B cell (primary cell): ENCODE measurements at regions not wholly inside any gene's neighbourhood (a gene's known extent, or its start where the extent isn't known, plus 50 kb on each side); places are given as distances from the start of the nearest gene placed in this dataset.

Experiments used
- ATAC-seq: fragments of 200-7000 bp; cut with Tn5 transposase; one replicate; pipeline ENCODE4 v1.10.0; 2021; ENCODE audit warnings: low read depth, mild to moderate bottlenecking, moderate number of reproducible peaks, moderate library complexity
- CTCF ChIA-PET: fragments of 350-600 bp; sonication (Branson Sonifier 250); formaldehyde crosslinking; loops from one replicate; lab custom pipeline; 2021; ENCODE audit warnings: antibody characterized with exemption, inconsistent platforms; lab: Charles Lee
- POLR2A ChIA-PET: fragments of 350-600 bp; sonication (Branson Sonifier 250); formaldehyde crosslinking; loops from one replicate; lab custom pipeline; 2021; ENCODE audit warnings: antibody characterized with exemption; lab: Charles Lee
- DNase-seq: peaks from one replicate; pipeline ENCODE4 v3.0.0; 2013
- H2AFZ ChIP-seq: 2 replicates; pipeline ENCODE4 v1.6.1; 2012; ENCODE audit warnings: mild to moderate bottlenecking, low read depth, low read length; ENCODE audit not compliant: insufficient read depth, poor library complexity, severe bottlenecking
- H3K27ac ChIP-seq, 2 donors: 1 replicate in 1 of 2; 2 replicates in 1 of 2; pipeline ENCODE4 v1.5.1; 2012 to 2013; ENCODE audit warnings: low read length in 2 of 2, mild to moderate bottlenecking in 2 of 2, moderate library complexity in 1 of 2
- H3K27me3 ChIP-seq, 4 experiments: fragments of 200-600 bp in 1 of 4; sonication (generic) in 1 of 4; replicated peaks in 1 of 4; 1 replicate in 2 of 4; 2 replicates in 2 of 4; pipeline versions ENCODE4 v1.6.1 to v1.7.0; 2013 to 2016; ENCODE audit warnings: low read length in 3 of 4, mild to moderate bottlenecking in 2 of 4, mixed read lengths in 1 of 4, moderate library complexity in 1 of 4; ENCODE audit not compliant: insufficient read depth in 4 of 4, control insufficient read depth in 3 of 4; ENCODE audit errors: control extremely low read depth in 1 of 4
- H3K36me3 ChIP-seq, 2 experiments: replicated peaks in 1 of 2; 1 replicate in 1 of 2; 2 replicates in 1 of 2; pipeline versions ENCODE4 v1.6.1 to v1.7.1; 2013; ENCODE audit warnings: low read length in 1 of 2; ENCODE audit not compliant: insufficient read depth in 2 of 2, control insufficient read depth in 1 of 2; ENCODE audit errors: control extremely low read depth in 1 of 2, extremely low read depth in 1 of 2
- H3K4me1 ChIP-seq, 2 donors: fragments of 200-600 bp in 1 of 2; sonication (generic) in 1 of 2; 1 replicate in 1 of 2; 2 replicates in 1 of 2; pipeline versions ENCODE4 v1.5.1 to v1.6.1; 2013 to 2017; ENCODE audit warnings: low read length in 2 of 2; ENCODE audit not compliant: control insufficient read depth in 2 of 2, insufficient read depth in 2 of 2
- H3K4me2 ChIP-seq: replicated peaks from 2 replicates; pipeline ENCODE3; 2012; ENCODE audit warnings: mild to moderate bottlenecking, low read depth, low read length; ENCODE audit not compliant: poor library complexity, severe bottlenecking
- H3K4me3 ChIP-seq, 5 experiments: fragments of 200-600 bp in 1 of 5; sonication (generic) in 1 of 5; 1 replicate in 3 of 5; 2 replicates in 2 of 5; pipeline versions ENCODE4 v1.5.1 to v1.7.0; 2011 to 2016; ENCODE audit warnings: low read length in 4 of 5, mild to moderate bottlenecking in 4 of 5, low read depth in 2 of 5, control low read depth in 1 of 5, moderate library complexity in 1 of 5; ENCODE audit not compliant: insufficient read depth in 1 of 5; ENCODE audit errors: control extremely low read depth in 1 of 5, extremely low read depth in 1 of 5
- H3K79me2 ChIP-seq: fragments of 200-600 bp; sonication (generic); one replicate; pipeline ENCODE4 v1.6.0; 2016; ENCODE audit warnings: low read length; ENCODE audit not compliant: control insufficient read depth, insufficient read depth
- H3K9ac ChIP-seq: fragments of 200-600 bp; sonication (generic); 2 replicates; pipeline ENCODE4 v1.6.1; 2017; ENCODE audit warnings: mild to moderate bottlenecking, low read length, moderate library complexity
- H3K9me3 ChIP-seq, 3 donors: one replicate each; pipeline versions ENCODE4 v1.6.1 to v1.7.1; 2013; ENCODE audit warnings: low read length in 2 of 3; ENCODE audit not compliant: control insufficient read depth in 2 of 3, insufficient read depth in 1 of 3; ENCODE audit errors: control extremely low read depth in 1 of 3
- H4K20me1 ChIP-seq: 2 replicates; pipeline ENCODE4 v1.6.0; 2012; ENCODE audit warnings: mild to moderate bottlenecking, low read length; ENCODE audit not compliant: insufficient read depth, control insufficient read depth, poor library complexity, severe bottlenecking
- H3K27ac Mint-ChIP-seq: one replicate; pipeline ENCODE4 v1.8.0; 2021; ENCODE audit warnings: mixed read lengths
- H3K27me3 Mint-ChIP-seq: one replicate; pipeline ENCODE4 v1.8.0; 2021; ENCODE audit warnings: mixed read lengths
- H3K4me1 Mint-ChIP-seq: one replicate; pipeline ENCODE4 v1.8.0; 2021; ENCODE audit warnings: mixed read lengths
- H3K4me3 Mint-ChIP-seq: one replicate; pipeline ENCODE4 v1.8.0; 2021; ENCODE audit warnings: mixed read lengths
- H3K9me3 Mint-ChIP-seq: one replicate; pipeline ENCODE4 v1.8.0; 2022; ENCODE audit warnings: mixed read lengths; ENCODE audit not compliant: insufficient read depth
- EZH2 ChIP-seq: IDR thresholded peaks from 2 replicates; pipeline ENCODE4 v1.6.1; 2012; ENCODE audit warnings: borderline replicate concordance, low read depth, mild to moderate bottlenecking, moderate library complexity, low read length; ENCODE audit not compliant: insufficient read depth, poor library complexity, severe bottlenecking
- WGBS: methylation state at CpG from one replicate; pipeline ENCODE4 v1.1.5; 2013; ENCODE audit warnings: missing lambda C conversion rate; ENCODE audit not compliant: insufficient coverage; 5-methylcytosine and 5-hydroxymethylcytosine counted together
- intact Hi-C: fragments of 100-400 bp; cut with micrococcal nuclease; formaldehyde crosslinking; loops from one replicate; pipeline ENCODE4 v1.10.0; 2022
- TF ChIP-seq, protein P1 (sequence below): fragments of 200-600 bp; IDR thresholded peaks from one replicate; pipeline ENCODE4 v1.8.0; 2022; ENCODE audit warnings: antibody characterized with exemption, mild to moderate bottlenecking

DNA sequence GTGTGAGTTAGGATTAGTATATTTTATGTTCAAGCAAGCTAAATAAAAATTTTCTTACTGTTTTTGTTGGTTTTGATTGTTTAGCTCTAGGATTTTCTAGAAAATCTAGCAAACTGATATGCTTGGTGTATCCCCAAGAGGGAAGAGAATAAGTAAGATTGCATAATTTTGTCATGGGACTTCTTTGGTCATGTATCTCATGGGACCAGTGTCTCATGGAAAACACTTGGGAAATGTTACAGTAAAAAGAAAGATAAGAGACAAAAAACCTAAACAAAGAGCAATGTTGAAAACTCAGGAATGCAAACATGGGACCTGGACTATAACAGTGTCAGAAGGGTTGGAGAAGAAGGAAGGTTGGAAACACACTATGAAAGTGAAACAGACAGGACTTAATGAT, 119.4 kb downstream of the TLR4 start:
- Histone ChIP-seq H3K4me1 (peaks cover 31 to 33% of the 10 kb centered on the region in 2 donors), H3K79me2 (no peaks in the 10 kb centered on the region), H2AFZ (no peak overlapping the region), H3K36me3 (no peaks in the 10 kb centered on the region), H3K4me3 (no peak overlapping the region), H3K27ac (no peak overlapping the region), H3K27me3 (peaks cover 0 to 35% (median 4%) of the 10 kb centered on the region in 4 experiments), H4K20me1 (no peaks in the 10 kb centered on the region), H3K4me2 (no peak overlapping the region), H3K9me3 (no peaks in the 10 kb centered on the region), H3K9ac (no peak overlapping the region)
- H3K9me3 Mint-ChIP-seq = no peaks in the 10 kb centered on the region
- no peak overlapping the region for H3K27ac Mint-ChIP-seq
- ChIA-PET CTCF (no interaction called here), POLR2A (no interaction called here)
- H3K4me1 Mint-ChIP-seq = peaks cover 33% of the 10 kb centered on the region
- TF ChIP-seq, protein P1, sequence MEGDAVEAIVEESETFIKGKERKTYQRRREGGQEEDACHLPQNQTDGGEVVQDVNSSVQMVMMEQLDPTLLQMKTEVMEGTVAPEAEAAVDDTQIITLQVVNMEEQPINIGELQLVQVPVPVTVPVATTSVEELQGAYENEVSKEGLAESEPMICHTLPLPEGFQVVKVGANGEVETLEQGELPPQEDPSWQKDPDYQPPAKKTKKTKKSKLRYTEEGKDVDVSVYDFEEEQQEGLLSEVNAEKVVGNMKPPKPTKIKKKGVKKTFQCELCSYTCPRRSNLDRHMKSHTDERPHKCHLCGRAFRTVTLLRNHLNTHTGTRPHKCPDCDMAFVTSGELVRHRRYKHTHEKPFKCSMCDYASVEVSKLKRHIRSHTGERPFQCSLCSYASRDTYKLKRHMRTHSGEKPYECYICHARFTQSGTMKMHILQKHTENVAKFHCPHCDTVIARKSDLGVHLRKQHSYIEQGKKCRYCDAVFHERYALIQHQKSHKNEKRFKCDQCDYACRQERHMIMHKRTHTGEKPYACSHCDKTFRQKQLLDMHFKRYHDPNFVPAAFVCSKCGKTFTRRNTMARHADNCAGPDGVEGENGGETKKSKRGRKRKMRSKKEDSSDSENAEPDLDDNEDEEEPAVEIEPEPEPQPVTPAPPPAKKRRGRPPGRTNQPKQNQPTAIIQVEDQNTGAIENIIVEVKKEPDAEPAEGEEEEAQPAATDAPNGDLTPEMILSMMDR = no peak
- TF ChIP-seq EZH2 = no peak
- intact Hi-C loops = loop anchor here (2.0 to 10.0 kb wide), 2 partner anchors 21 to 109 kb away; no protein-coding TSS in a partner anchor
- DNase-seq (no peak), ATAC-seq (no peak)
- H3K27me3 Mint-ChIP-seq = peaks cover 32% of the 10 kb centered on the region
- no peak overlapping the region for H3K4me3 Mint-ChIP-seq

GRCh38 chr9:117825609-117826347, 121.6 kb downstream of the TLR4 start:
- peak overlapping the region; percentile 71 for H3K4me3 Mint-ChIP-seq
- TF ChIP-seq EZH2 = no peak
- TF ChIP-seq, protein P1 = no peak
- Histone ChIP-seq H3K4me3 (peak overlapping the region in 2 of 5 experiments; percentile 24 to 46), H2AFZ (no peak overlapping the region), H3K27ac (no peak overlapping the region), H3K79me2 (no peaks in the 10 kb centered on the region), H3K9ac (peak overlapping the region; percentile 42), H3K36me3 (no peaks in the 10 kb centered on the region), H4K20me1 (no peaks in the 10 kb centered on the region), H3K27me3 (peaks cover 0 to 23% (median 1%) of the 10 kb centered on the region in 4 experiments), H3K9me3 (no peaks in the 10 kb centered on the region), H3K4me1 (peaks cover 31 to 33% of the 10 kb centered on the region in 2 donors), H3K4me2 (peak overlapping the region; percentile 70)
- intact Hi-C loops = loop anchor here (1.0 to 10.0 kb wide), 2 partner anchors 42 to 111 kb away; no protein-coding TSS in a partner anchor
- no peaks in the 10 kb centered on the region for H3K9me3 Mint-ChIP-seq
- peaks cover 20% of the 10 kb centered on the region for H3K27me3 Mint-ChIP-seq
- peak overlapping the region; percentile 74 for H3K27ac Mint-ChIP-seq
- ChIA-PET CTCF (no interaction called here), POLR2A (interaction anchor here (0.7 to 1.2 kb wide), 2 partner anchors 11 to 183 kb away, joined by 3 to 5 read pairs; no protein-coding TSS in a partner anchor)
- no CpG with 5 or more reads among the region's 4 CpGs for WGBS
- peak; percentile 81 for DNase-seq
- ATAC-seq = peak; percentile 95
- peaks cover 35% of the 10 kb centered on the region for H3K4me1 Mint-ChIP-seq
